ENCODE measurements at regions not wholly inside any gene's neighbourhood (a gene's known extent, or its start where the extent isn't known, plus 50 kb on each side); places are given as distances from the start of the nearest gene placed in this dataset.

GRCh38 chr7:9498303-9498702 lies 1064.9 kb downstream of the NXPH1 start:
- Histone ChIP-seq H3K4me3 (ENCODE audit: low read depth, low read length) (no peak overlapping the region), H3K4me1 (ENCODE audit: control insufficient read depth, insufficient read depth, low read length) (no peaks in the 10 kb centered on the region), H3K9me3 (ENCODE audit: control insufficient read depth, insufficient read depth, low read depth, low read length) (no peaks in the 10 kb centered on the region), H3K27ac (ENCODE audit: extremely low read depth, low read depth, low read length) (no peak overlapping the region), H3K36me3 (ENCODE audit: control insufficient read depth in 2 of 2, insufficient read depth in 1 of 2, low read length in 2 of 2) (no peaks in the 10 kb centered on the region)
- ChIA-PET POLR2A (no interaction called here), CTCF (no interaction called here)
- TF ChIP-seq ZNF169 (tag by site-specific recombination; IDR thresholded peaks at IDR 0.05) (no peak), ZNF157 (tag by site-specific recombination; IDR thresholded peaks at IDR 0.05) (no peak), SP2 (tag by site-specific recombination; IDR thresholded peaks at IDR 0.05) (no peak), HOXD13 (CRISPR knock-in tag; IDR thresholded peaks at IDR 0.05; ENCODE audit: borderline replicate concordance) (no peak), ZNF416 (tag by site-specific recombination; IDR thresholded peaks at IDR 0.05) (no peak)

DNA sequence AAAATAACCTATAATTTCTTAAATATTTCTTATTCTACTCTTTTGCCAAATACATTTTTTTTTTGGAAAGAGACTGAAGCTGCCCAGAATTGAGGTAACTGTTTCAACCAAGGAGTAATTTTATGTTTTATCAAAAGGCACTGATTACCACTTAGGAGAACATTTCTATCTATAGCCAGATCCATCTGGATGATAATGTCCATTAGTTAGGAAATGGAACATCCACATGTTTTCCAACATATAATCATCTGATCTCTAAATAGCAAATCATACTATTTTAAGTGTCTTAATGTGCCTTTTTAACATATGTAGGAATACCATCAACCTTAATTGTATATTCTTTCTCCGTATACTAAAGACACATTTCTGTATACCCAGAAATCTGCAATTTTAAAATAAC lies 1068.9 kb downstream of the NXPH1 start:
- H3K27ac ChIP-seq (ENCODE audit: extremely low read depth, low read depth, low read length) = no peak overlapping the region
- no peaks in the 10 kb centered on the region for H3K36me3 ChIP-seq (ENCODE audit: control insufficient read depth in 2 of 2, insufficient read depth in 1 of 2, low read length in 2 of 2)
- CTCF ChIA-PET = no interaction called here
- H3K9me3 ChIP-seq (ENCODE audit: control insufficient read depth, insufficient read depth, low read depth, low read length) = no peaks in the 10 kb centered on the region
- H3K4me1 ChIP-seq (ENCODE audit: control insufficient read depth, insufficient read depth, low read length) = no peaks in the 10 kb centered on the region
- no peak overlapping the region for H3K4me3 ChIP-seq (ENCODE audit: low read depth, low read length)
- TF ChIP-seq YY2 (tag by site-specific recombination; IDR thresholded peaks at IDR 0.05) (no peak), ZBTB8A (tag by site-specific recombination; IDR thresholded peaks at IDR 0.05) (no peak), KLF9 (tag by site-specific recombination; IDR thresholded peaks at IDR 0.05; ENCODE audit: low read depth) (no peak), ZNF549 (tag by site-specific recombination; IDR thresholded peaks at IDR 0.05) (no peak), ZNF747 (tag by site-specific recombination; IDR thresholded peaks at IDR 0.05) (no peak), GLIS1 (tag by site-specific recombination; IDR thresholded peaks at IDR 0.05) (no peak), ZNF670 (tag by site-specific recombination; IDR thresholded peaks at IDR 0.05; ENCODE audit: low read depth) (no peak), ZNF580 (tag by site-specific recombination; IDR thresholded peaks at IDR 0.05) (no peak), ZBTB20 (tag by site-specific recombination; IDR thresholded peaks at IDR 0.05) (no peak), ZNF292 (tag by site-specific recombination; IDR thresholded peaks at IDR 0.05; ENCODE audit: borderline replicate concordance, low read depth) (no peak), ZNF843 (tag by site-specific recombination; IDR thresholded peaks at IDR 0.05) (no peak), ZNF350 (tag by site-specific recombination; IDR thresholded peaks at IDR 0.05) (no peak), ZNF560 (tag by site-specific recombination; IDR thresholded peaks at IDR 0.05; ENCODE audit: borderline replicate concordance) (no peak), ZNF654 (tag by site-specific recombination; IDR thresholded peaks at IDR 0.05; ENCODE audit: low read depth) (no peak), ZNF140 (tag by site-specific recombination; IDR thresholded peaks at IDR 0.05) (no peak), ZNF777 (tag by site-specific recombination; IDR thresholded peaks at IDR 0.05; ENCODE audit: borderline replicate concordance) (no peak), ZNF24 (tag by site-specific recombination; IDR thresholded peaks at IDR 0.05) (no peak)
- TF ChIP-seq, protein P1, sequence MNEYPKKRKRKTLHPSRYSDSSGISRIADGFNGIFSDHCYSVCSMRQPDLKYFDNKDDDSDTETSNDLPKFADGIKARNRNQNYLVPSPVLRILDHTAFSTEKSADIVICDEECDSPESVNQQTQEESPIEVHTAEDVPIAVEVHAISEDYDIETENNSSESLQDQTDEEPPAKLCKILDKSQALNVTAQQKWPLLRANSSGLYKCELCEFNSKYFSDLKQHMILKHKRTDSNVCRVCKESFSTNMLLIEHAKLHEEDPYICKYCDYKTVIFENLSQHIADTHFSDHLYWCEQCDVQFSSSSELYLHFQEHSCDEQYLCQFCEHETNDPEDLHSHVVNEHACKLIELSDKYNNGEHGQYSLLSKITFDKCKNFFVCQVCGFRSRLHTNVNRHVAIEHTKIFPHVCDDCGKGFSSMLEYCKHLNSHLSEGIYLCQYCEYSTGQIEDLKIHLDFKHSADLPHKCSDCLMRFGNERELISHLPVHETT (tag by site-specific recombination; IDR thresholded peaks at IDR 0.05) = no peak
- TF ChIP-seq, protein P2, sequence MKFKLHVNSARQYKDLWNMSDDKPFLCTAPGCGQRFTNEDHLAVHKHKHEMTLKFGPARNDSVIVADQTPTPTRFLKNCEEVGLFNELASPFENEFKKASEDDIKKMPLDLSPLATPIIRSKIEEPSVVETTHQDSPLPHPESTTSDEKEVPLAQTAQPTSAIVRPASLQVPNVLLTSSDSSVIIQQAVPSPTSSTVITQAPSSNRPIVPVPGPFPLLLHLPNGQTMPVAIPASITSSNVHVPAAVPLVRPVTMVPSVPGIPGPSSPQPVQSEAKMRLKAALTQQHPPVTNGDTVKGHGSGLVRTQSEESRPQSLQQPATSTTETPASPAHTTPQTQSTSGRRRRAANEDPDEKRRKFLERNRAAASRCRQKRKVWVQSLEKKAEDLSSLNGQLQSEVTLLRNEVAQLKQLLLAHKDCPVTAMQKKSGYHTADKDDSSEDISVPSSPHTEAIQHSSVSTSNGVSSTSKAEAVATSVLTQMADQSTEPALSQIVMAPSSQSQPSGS (tag by site-specific recombination; IDR thresholded peaks at IDR 0.05; ENCODE audit: low read depth) = no peak
- TF ChIP-seq, protein P3, sequence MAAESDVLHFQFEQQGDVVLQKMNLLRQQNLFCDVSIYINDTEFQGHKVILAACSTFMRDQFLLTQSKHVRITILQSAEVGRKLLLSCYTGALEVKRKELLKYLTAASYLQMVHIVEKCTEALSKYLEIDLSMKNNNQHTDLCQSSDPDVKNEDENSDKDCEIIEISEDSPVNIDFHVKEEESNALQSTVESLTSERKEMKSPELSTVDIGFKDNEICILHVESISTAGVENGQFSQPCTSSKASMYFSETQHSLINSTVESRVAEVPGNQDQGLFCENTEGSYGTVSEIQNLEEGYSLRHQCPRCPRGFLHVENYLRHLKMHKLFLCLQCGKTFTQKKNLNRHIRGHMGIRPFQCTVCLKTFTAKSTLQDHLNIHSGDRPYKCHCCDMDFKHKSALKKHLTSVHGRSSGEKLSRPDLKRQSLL (tag by site-specific recombination; IDR thresholded peaks at IDR 0.05) = no peak
- POLR2A ChIA-PET = no interaction called here

All from HEK293 (cell line).